BE2C (cell line): ENCODE measurements at regions not wholly inside any gene's neighbourhood (a gene's known extent, or its start where the extent isn't known, plus 50 kb on each side); places are given as distances from the start of the nearest gene placed in this dataset.

ENCODE experiments used
- DNase-seq: peaks from one replicate; pipeline ENCODE4 v3.0.0-alpha.2; 2020
- H3K27me3 ChIP-seq: fragments of 250-450 bp; sonication (Bioruptor Pico); 2 replicates; pipeline ENCODE4 v1.5.1; 2020; ENCODE audit warnings: mild to moderate bottlenecking
- H3K36me3 ChIP-seq: fragments of 250-450 bp; sonication (Bioruptor Pico); 2 replicates; pipeline ENCODE4 v1.5.1; 2020; ENCODE audit warnings: mild to moderate bottlenecking
- H3K4me1 ChIP-seq: fragments of 250-450 bp; sonication (Bioruptor Pico); 2 replicates; pipeline ENCODE4 v1.5.1; 2020
- H3K4me3 ChIP-seq: 2 replicates; pipeline ENCODE4 v1.5.1; 2011; ENCODE audit warnings: low read depth, low read length
- H3K9me3 ChIP-seq: fragments of 250-450 bp; sonication (Bioruptor Pico); 2 replicates; pipeline ENCODE4 v1.5.1; 2020
- TF ChIP-seq, protein P1 (sequence below): IDR thresholded peaks from 2 replicates; pipeline ENCODE4 v1.5.1; 2012; ENCODE audit warnings: mild to moderate bottlenecking, low read depth, low read length

DNA sequence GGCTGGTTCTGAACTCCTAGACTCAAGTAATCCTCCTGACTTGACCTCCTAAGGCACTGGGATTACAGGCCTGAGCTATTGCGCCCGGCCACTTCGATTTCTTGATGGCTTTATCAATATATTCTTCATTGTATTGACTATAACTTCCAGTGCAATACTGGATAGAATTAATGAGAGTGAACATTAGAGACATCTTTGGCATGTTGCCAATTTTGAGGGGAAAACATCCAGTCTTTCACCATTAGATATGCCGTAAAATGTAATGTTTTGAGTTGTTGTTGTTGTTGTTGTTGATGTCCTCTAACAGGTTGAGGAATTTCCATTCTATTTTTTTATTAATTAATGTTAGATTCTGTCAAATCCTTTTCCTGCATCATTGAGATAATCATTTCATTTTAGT lies 578.9 kb downstream of the ZWINT start:
- no peaks in the 10 kb centered on the region for H3K27me3 ChIP-seq
- TF ChIP-seq, protein P1, sequence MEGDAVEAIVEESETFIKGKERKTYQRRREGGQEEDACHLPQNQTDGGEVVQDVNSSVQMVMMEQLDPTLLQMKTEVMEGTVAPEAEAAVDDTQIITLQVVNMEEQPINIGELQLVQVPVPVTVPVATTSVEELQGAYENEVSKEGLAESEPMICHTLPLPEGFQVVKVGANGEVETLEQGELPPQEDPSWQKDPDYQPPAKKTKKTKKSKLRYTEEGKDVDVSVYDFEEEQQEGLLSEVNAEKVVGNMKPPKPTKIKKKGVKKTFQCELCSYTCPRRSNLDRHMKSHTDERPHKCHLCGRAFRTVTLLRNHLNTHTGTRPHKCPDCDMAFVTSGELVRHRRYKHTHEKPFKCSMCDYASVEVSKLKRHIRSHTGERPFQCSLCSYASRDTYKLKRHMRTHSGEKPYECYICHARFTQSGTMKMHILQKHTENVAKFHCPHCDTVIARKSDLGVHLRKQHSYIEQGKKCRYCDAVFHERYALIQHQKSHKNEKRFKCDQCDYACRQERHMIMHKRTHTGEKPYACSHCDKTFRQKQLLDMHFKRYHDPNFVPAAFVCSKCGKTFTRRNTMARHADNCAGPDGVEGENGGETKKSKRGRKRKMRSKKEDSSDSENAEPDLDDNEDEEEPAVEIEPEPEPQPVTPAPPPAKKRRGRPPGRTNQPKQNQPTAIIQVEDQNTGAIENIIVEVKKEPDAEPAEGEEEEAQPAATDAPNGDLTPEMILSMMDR, result no peak

GRCh38 chr10:55766212-55766611 lies 594.8 kb downstream of the ZWINT start:
- Histone ChIP-seq H3K9me3 (no peaks in the 10 kb centered on the region), H3K36me3 (no peaks in the 10 kb centered on the region), H3K4me3 (no peak overlapping the region), H3K27me3 (no peaks in the 10 kb centered on the region), H3K4me1 (no peaks in the 10 kb centered on the region)
- TF ChIP-seq, protein P1, result no peak
- no peak for DNase-seq

More for the DNA sequence above, 578.9 kb downstream of the ZWINT start:
- Histone ChIP-seq H3K9me3 (no peaks in the 10 kb centered on the region), H3K4me3 (no peak overlapping the region), H3K4me1 (no peaks in the 10 kb centered on the region), H3K36me3 (no peaks in the 10 kb centered on the region)
- no peak for DNase-seq

DNA sequence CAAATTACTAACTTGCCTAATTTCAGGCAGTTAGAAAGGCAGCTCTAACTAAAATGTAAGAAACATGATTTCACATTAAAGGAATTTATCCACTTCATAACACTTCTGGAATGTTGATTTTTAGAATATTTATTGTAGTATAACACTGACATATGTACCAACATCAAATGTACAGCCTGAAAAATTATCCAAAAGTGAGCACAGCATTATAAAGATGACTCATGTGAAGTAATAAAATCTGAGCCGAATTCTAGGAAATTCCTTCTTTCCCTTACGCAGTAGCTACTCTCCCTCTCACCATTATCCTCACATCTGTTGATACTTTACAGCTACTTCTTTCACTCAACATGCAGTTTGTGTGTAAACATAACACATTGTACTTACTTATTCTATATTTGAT lies 610.6 kb downstream of the ZWINT start:
- no peaks in the 10 kb centered on the region for H3K27me3 ChIP-seq
- DNase-seq, result no peak
- H3K4me3 ChIP-seq, result no peak overlapping the region
- H3K9me3 ChIP-seq, result no peaks in the 10 kb centered on the region
- no peaks in the 10 kb centered on the region for H3K4me1 ChIP-seq
- TF ChIP-seq, protein P1, result no peak
- no peaks in the 10 kb centered on the region for H3K36me3 ChIP-seq

DNA sequence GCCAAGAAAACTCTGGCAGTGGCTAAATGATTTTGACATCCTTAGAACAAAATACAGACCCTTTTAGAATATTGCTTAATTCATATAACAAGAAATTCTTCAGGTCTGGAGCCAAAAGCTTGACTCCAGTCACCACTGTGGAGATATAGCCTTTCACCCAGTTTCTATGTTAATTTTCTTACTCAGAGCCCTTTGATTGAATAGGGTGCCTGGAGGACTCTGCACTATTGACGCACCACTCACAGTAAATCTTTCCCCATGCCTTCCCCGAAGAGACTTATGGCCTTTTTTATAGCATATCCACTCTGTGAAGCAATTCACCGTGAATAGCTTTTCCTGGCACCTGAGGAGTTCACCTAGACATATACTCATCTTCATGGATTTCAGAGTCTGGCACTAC lies 613.8 kb downstream of the ZWINT start:
- H3K27me3 ChIP-seq, result no peaks in the 10 kb centered on the region

GRCh38 chr10:55746002-55746401 lies 615.1 kb downstream of the ZWINT start:
- no peak for DNase-seq
- Histone ChIP-seq H3K4me1 (no peaks in the 10 kb centered on the region), H3K27me3 (no peaks in the 10 kb centered on the region), H3K4me3 (no peak overlapping the region), H3K9me3 (no peaks in the 10 kb centered on the region), H3K36me3 (no peaks in the 10 kb centered on the region)
- TF ChIP-seq, protein P1, result no peak

More for the DNA sequence above, 613.8 kb downstream of the ZWINT start:
- no peak for DNase-seq
- Histone ChIP-seq H3K9me3 (no peaks in the 10 kb centered on the region), H3K36me3 (no peaks in the 10 kb centered on the region), H3K4me1 (no peaks in the 10 kb centered on the region), H3K4me3 (no peak overlapping the region)
- TF ChIP-seq, protein P1, result no peak

DNA sequence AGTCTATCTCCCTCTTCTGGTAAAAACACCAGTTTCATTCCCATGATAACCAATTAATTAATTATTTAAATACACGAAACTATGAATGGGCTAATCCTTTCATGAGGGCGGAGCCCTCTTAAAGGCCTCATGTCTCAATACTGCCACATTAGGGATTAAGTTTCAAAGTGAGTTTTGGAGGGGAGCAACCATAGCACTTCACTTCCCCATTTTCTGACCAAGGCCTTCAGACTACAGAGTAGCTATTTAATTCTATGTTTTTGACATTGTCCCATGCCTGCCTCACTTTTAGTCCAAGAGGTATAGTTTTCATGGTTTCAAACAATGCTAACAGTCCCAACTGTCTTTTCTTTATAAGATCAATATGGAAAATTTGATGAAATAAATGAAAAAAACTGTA lies 618.6 kb downstream of the ZWINT start:
- Histone ChIP-seq H3K4me1 (no peaks in the 10 kb centered on the region), H3K9me3 (no peaks in the 10 kb centered on the region), H3K27me3 (no peaks in the 10 kb centered on the region), H3K36me3 (no peaks in the 10 kb centered on the region), H3K4me3 (no peak overlapping the region)
- no peak for DNase-seq
- TF ChIP-seq, protein P1, result no peak
